ENCODE measurements at regions not wholly inside any gene's neighbourhood (a gene's known extent, or its start where the extent isn't known, plus 50 kb on each side); places are given as distances from the start of the nearest gene placed in this dataset.

- no peaks in the 10 kb centered on the region for H3K27me3 ChIP-seq (ENCODE audit: control insufficient read depth, insufficient read depth, low read length)
- H2AFZ ChIP-seq (ENCODE audit: low read length) = no peak overlapping the region
- no peak overlapping the region for H3K9ac ChIP-seq (ENCODE audit: insufficient read depth, low read length)
- no peaks in the 10 kb centered on the region for H3K4me1 ChIP-seq (ENCODE audit: control insufficient read depth, extremely low read depth, insufficient read depth, low read length)
- no peak for TF ChIP-seq EZH2 (IDR thresholded peaks at IDR 0.05; ENCODE audit: low read length, missing control alignments)
- TF ChIP-seq, protein P1, sequence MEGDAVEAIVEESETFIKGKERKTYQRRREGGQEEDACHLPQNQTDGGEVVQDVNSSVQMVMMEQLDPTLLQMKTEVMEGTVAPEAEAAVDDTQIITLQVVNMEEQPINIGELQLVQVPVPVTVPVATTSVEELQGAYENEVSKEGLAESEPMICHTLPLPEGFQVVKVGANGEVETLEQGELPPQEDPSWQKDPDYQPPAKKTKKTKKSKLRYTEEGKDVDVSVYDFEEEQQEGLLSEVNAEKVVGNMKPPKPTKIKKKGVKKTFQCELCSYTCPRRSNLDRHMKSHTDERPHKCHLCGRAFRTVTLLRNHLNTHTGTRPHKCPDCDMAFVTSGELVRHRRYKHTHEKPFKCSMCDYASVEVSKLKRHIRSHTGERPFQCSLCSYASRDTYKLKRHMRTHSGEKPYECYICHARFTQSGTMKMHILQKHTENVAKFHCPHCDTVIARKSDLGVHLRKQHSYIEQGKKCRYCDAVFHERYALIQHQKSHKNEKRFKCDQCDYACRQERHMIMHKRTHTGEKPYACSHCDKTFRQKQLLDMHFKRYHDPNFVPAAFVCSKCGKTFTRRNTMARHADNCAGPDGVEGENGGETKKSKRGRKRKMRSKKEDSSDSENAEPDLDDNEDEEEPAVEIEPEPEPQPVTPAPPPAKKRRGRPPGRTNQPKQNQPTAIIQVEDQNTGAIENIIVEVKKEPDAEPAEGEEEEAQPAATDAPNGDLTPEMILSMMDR (conservative IDR thresholded peaks at IDR 0.05 in 1 of 2, IDR thresholded peaks at IDR 0.05 in 1 of 2; ENCODE audit: low read depth in 1 of 2, low read length in 2 of 2) = no peak
- no peak overlapping the region for H3K4me2 ChIP-seq (ENCODE audit: extremely low read depth, insufficient read depth, low read length)
- H3K79me2 ChIP-seq (ENCODE audit: control insufficient read depth, insufficient read depth, low read length) = no peaks in the 10 kb centered on the region
- H3K36me3 ChIP-seq (ENCODE audit: control insufficient read depth, insufficient read depth, low read length) = no peaks in the 10 kb centered on the region
- no peak overlapping the region for H3K27ac ChIP-seq (ENCODE audit: insufficient read depth, low read length)
- no peaks in the 10 kb centered on the region for H3K9me3 ChIP-seq (ENCODE audit: control insufficient read depth, insufficient read depth, low read depth, low read length)
- H3K4me3 ChIP-seq (replicated peaks in 1 of 4; ENCODE audit: control extremely low read depth in 1 of 4, insufficient read depth in 1 of 4, low read depth in 3 of 4, low read length in 4 of 4) = no peak overlapping the region
- H4K20me1 ChIP-seq (ENCODE audit: control insufficient read depth, extremely low read depth, insufficient read depth, low read length) = no peaks in the 10 kb centered on the region
- no peak for DNase-seq (ENCODE audit: low read depth in 2 of 2)
These were observed 499.5 kb upstream of the LUZP2 start for GRCh38 chr11:23997356-23997755.

DNA sequence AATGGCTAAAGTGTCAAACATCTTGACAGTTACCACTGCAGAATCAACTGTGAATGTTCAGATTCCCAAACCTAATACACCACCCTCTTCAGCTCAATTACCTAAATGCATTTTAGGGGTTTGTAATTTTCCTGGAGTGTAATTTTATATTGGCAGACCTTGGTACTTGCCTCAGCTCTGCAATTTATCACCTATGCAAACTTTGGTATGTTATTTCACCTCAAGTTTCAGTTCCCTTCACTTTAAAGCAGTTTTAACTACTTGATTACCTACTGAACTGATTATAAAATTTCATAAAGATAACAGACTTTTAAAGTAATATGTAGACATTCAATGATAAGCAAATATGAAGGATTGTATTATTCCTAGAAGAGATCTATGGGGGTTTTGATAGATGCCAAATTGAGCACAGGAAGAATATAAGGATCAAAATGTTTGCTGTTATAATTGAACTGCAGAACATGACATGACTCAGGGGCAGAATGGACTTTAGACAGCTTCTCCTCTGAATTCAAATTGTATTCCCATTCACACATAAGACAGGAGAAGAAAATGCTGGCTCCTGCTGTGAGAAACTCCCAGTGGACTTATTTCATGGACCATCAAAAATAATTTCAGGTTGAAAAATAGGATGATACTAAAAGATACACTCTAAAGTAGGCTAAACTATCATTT lies 491.5 kb upstream of the LUZP2 start:
- H3K27ac ChIP-seq (ENCODE audit: insufficient read depth, low read length) = no peak overlapping the region
- H3K4me3 ChIP-seq (replicated peaks in 1 of 4; ENCODE audit: control extremely low read depth in 1 of 4, insufficient read depth in 1 of 4, low read depth in 3 of 4, low read length in 4 of 4) = no peak overlapping the region
- no peaks in the 10 kb centered on the region for H3K9me3 ChIP-seq (ENCODE audit: control insufficient read depth, insufficient read depth, low read depth, low read length)
- no peak overlapping the region for H3K4me2 ChIP-seq (ENCODE audit: extremely low read depth, insufficient read depth, low read length)
- no peaks in the 10 kb centered on the region for H4K20me1 ChIP-seq (ENCODE audit: control insufficient read depth, extremely low read depth, insufficient read depth, low read length)
- no peaks in the 10 kb centered on the region for H3K79me2 ChIP-seq (ENCODE audit: control insufficient read depth, insufficient read depth, low read length)
- no peak overlapping the region for H3K9ac ChIP-seq (ENCODE audit: insufficient read depth, low read length)
- H3K27me3 ChIP-seq (ENCODE audit: control insufficient read depth, insufficient read depth, low read length) = no peaks in the 10 kb centered on the region
- DNase-seq (ENCODE audit: low read depth in 2 of 2) = no peak
- H3K36me3 ChIP-seq (ENCODE audit: control insufficient read depth, insufficient read depth, low read length) = no peaks in the 10 kb centered on the region
- no peak for TF ChIP-seq EZH2 (IDR thresholded peaks at IDR 0.05; ENCODE audit: low read length, missing control alignments)
- TF ChIP-seq, protein P1 (conservative IDR thresholded peaks at IDR 0.05 in 1 of 2, IDR thresholded peaks at IDR 0.05 in 1 of 2; ENCODE audit: low read depth in 1 of 2, low read length in 2 of 2) = no peak
- no peak overlapping the region for H2AFZ ChIP-seq (ENCODE audit: low read length)
- no peaks in the 10 kb centered on the region for H3K4me1 ChIP-seq (ENCODE audit: control insufficient read depth, extremely low read depth, insufficient read depth, low read length)

DNA sequence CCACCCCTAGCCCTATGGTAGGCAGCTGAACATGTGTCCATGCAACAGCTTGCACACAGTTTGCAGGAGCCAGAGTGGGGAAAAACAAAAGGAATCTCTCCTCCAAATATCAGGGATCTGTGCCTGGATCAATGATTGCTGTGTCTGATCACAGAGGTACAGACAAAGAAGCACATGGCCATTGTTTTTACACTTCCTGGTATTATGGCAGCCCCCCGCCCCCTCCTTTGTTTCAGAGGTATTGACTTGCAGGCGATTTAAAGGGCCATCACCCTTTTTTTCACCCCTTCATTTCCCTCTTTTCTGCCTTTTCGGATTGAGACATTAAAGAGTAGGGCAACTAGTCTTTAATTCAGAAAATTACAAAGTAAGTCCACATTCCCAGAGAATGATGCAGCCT lies 453.0 kb upstream of the LUZP2 start:
- H3K27ac ChIP-seq (ENCODE audit: insufficient read depth, low read length) = no peak overlapping the region
- no peaks in the 10 kb centered on the region for H3K27me3 ChIP-seq (ENCODE audit: control insufficient read depth, insufficient read depth, low read length)
- DNase-seq (ENCODE audit: low read depth in 2 of 2) = no peak
- H3K9ac ChIP-seq (ENCODE audit: insufficient read depth, low read length) = no peak overlapping the region
- H3K4me2 ChIP-seq (ENCODE audit: extremely low read depth, insufficient read depth, low read length) = no peak overlapping the region
- no peak overlapping the region for H3K4me3 ChIP-seq (replicated peaks in 1 of 4; ENCODE audit: control extremely low read depth in 1 of 4, insufficient read depth in 1 of 4, low read depth in 3 of 4, low read length in 4 of 4)
- TF ChIP-seq, protein P1 (conservative IDR thresholded peaks at IDR 0.05 in 1 of 2, IDR thresholded peaks at IDR 0.05 in 1 of 2; ENCODE audit: low read depth in 1 of 2, low read length in 2 of 2) = no peak
- TF ChIP-seq EZH2 (IDR thresholded peaks at IDR 0.05; ENCODE audit: low read length, missing control alignments) = no peak
- H3K36me3 ChIP-seq (ENCODE audit: control insufficient read depth, insufficient read depth, low read length) = no peaks in the 10 kb centered on the region
- H3K9me3 ChIP-seq (ENCODE audit: control insufficient read depth, insufficient read depth, low read depth, low read length) = no peaks in the 10 kb centered on the region
- no peak overlapping the region for H2AFZ ChIP-seq (ENCODE audit: low read length)
- no peaks in the 10 kb centered on the region for H4K20me1 ChIP-seq (ENCODE audit: control insufficient read depth, extremely low read depth, insufficient read depth, low read length)
- no peaks in the 10 kb centered on the region for H3K79me2 ChIP-seq (ENCODE audit: control insufficient read depth, insufficient read depth, low read length)
- no peaks in the 10 kb centered on the region for H3K4me1 ChIP-seq (ENCODE audit: control insufficient read depth, extremely low read depth, insufficient read depth, low read length)
